ENCODE measurements at regions not wholly inside any gene's neighbourhood (a gene's known extent, or its start where the extent isn't known, plus 50 kb on each side); places are given as distances from the start of the nearest gene placed in this dataset.
A peak's percentile ranks its signal among the peaks of the same experiment; 100 is the strongest.

DNA sequence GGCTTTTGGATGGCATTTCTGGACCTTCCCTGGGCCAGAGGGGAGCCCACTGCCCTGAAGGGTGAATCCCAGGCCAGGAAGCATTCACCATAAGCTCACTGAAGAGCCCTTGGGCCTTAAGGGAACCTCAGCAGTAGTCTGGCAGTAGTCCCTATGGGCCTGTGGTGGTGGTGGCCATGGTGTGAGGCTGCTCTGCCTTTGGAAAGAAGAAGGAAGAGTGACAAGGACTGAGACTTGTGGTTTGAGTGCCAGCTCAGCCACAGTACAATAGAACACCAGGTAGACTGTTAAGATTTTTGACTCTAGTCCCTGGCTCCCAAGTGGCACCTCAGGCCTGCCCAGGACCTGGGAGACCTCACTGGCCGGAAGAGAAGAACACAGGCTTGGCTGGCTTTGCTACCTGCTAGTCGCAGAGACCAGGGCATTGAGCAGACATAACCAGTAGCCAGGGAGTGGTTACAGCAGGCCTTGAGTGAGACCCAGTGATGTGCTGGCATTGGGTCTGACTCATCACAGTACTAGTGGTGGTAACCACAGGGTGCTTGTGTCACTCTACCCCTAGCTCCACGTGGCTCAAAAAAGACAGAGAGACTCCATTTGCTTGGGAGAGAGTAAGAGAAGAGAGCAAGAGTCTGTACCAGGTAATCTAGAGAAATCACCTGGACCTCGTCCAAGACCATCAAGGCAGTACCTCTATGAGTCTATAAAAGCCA is 259.8 kb upstream of the BLID start:
- Mint-ChIP-seq H3K27me3 (ENCODE audit: insufficient read depth, unreplicated experiment) (peaks cover 12% of the 10 kb centered on the region), H3K4me3 (ENCODE audit: unreplicated experiment) (no peak overlapping the region), H3K4me1 (ENCODE audit: low read depth, unreplicated experiment) (no peaks in the 10 kb centered on the region), H3K27ac (ENCODE audit: unreplicated experiment) (no peak overlapping the region), H3K36me3 (ENCODE audit: insufficient read depth, unreplicated experiment) (no peaks in the 10 kb centered on the region), H3K9me3 (ENCODE audit: unreplicated experiment) (peaks cover 28% of the 10 kb centered on the region)
- intact Hi-C loops (cut with micrococcal nuclease; ENCODE audit: unreplicated experiment) = no loop called here
- no peaks in the 10 kb centered on the region for H3K4me1 ChIP-seq
- no peak for DNase-seq
- POLR2A ChIA-PET = interaction anchor here (0.6 kb wide), 1 partner anchor 1961 kb away, joined by 3 read pairs; no protein-coding TSS in a partner anchor
- TF ChIP-seq, protein P1, sequence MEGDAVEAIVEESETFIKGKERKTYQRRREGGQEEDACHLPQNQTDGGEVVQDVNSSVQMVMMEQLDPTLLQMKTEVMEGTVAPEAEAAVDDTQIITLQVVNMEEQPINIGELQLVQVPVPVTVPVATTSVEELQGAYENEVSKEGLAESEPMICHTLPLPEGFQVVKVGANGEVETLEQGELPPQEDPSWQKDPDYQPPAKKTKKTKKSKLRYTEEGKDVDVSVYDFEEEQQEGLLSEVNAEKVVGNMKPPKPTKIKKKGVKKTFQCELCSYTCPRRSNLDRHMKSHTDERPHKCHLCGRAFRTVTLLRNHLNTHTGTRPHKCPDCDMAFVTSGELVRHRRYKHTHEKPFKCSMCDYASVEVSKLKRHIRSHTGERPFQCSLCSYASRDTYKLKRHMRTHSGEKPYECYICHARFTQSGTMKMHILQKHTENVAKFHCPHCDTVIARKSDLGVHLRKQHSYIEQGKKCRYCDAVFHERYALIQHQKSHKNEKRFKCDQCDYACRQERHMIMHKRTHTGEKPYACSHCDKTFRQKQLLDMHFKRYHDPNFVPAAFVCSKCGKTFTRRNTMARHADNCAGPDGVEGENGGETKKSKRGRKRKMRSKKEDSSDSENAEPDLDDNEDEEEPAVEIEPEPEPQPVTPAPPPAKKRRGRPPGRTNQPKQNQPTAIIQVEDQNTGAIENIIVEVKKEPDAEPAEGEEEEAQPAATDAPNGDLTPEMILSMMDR (IDR thresholded peaks at IDR 0.05; ENCODE audit: insufficient read depth in 1 of 2, low read depth in 1 of 2, low read length in 1 of 2, severe bottlenecking in 1 of 2, unreplicated experiment in 1 of 2) = no peak
- H3K4me3 ChIP-seq (ENCODE audit: low read depth, low read length) = no peak overlapping the region
- CTCF ChIA-PET = interaction anchor here (0.6 kb wide), 1 partner anchor 617 kb away, joined by 3 read pairs; no protein-coding TSS in a partner anchor
- no peaks in the 10 kb centered on the region; the same call in 1 of the 2 replicates for H3K9me3 ChIP-seq
- no TSS peak for BruUV-seq (replicated peaks)
- no peaks in the 10 kb centered on the region for H3K27me3 ChIP-seq (replicated peaks; ENCODE audit: control insufficient read depth, insufficient read depth, low read length)
- H3K36me3 ChIP-seq (ENCODE audit: control insufficient read depth, insufficient read depth, low read length) = no peaks in the 10 kb centered on the region

GRCh38 chr11:122368796-122369195 is 252.8 kb upstream of the BLID start:
- Mint-ChIP-seq H3K4me3 (ENCODE audit: unreplicated experiment) (no peak overlapping the region), H3K4me1 (ENCODE audit: low read depth, unreplicated experiment) (peaks cover 16% of the 10 kb centered on the region), H3K27ac (ENCODE audit: unreplicated experiment) (no peak overlapping the region), H3K36me3 (ENCODE audit: insufficient read depth, unreplicated experiment) (no peaks in the 10 kb centered on the region), H3K9me3 (ENCODE audit: unreplicated experiment) (peaks cover 9% of the 10 kb centered on the region), H3K27me3 (ENCODE audit: insufficient read depth, unreplicated experiment) (peaks cover 6% of the 10 kb centered on the region)
- ChIA-PET CTCF (no interaction called here), POLR2A (no interaction called here)
- H3K36me3 ChIP-seq (ENCODE audit: control insufficient read depth, insufficient read depth, low read length) = no peaks in the 10 kb centered on the region
- no peak overlapping the region for H3K4me3 ChIP-seq (ENCODE audit: low read depth, low read length)
- BruUV-seq (replicated peaks) = no TSS peak
- intact Hi-C loops (cut with micrococcal nuclease; ENCODE audit: unreplicated experiment) = loop anchor here (2.0 kb wide), 1 partner anchor 72 kb away; no protein-coding TSS in a partner anchor
- TF ChIP-seq, protein P1 (IDR thresholded peaks at IDR 0.05; ENCODE audit: insufficient read depth in 1 of 2, low read depth in 1 of 2, low read length in 1 of 2, severe bottlenecking in 1 of 2, unreplicated experiment in 1 of 2) = no peak
- no peak for DNase-seq
- peaks cover 16% of the 10 kb centered on the region for H3K4me1 ChIP-seq
- no peaks in the 10 kb centered on the region for H3K27me3 ChIP-seq (replicated peaks; ENCODE audit: control insufficient read depth, insufficient read depth, low read length)
- no peaks in the 10 kb centered on the region for H3K9me3 ChIP-seq

DNA sequence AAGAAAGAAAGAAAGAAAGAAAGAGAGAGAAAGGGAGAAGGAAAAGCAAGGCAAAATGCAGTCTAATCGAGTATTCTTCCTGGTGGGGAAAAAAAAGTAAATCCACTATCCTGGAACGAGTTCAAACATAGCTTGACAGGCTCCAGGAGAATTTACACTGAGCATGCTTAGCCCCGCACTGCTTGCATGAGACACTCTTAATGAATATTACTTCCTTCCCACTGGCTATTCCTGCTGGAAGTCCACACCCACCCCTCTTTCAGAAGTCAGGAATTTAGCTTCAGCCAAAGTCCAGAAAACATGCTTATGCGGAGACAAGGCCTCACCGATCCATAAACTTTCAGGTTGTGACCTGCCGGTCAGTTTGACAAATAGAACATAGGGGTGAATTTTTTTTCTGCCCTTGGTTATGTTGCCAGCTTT is 251.8 kb upstream of the BLID start:
- no peaks in the 10 kb centered on the region for H3K27me3 ChIP-seq (replicated peaks; ENCODE audit: control insufficient read depth, insufficient read depth, low read length)
- Mint-ChIP-seq H3K9me3 (ENCODE audit: unreplicated experiment) (peaks cover 9% of the 10 kb centered on the region), H3K36me3 (ENCODE audit: insufficient read depth, unreplicated experiment) (no peaks in the 10 kb centered on the region), H3K27ac (ENCODE audit: unreplicated experiment) (peak overlapping the region; percentile 41), H3K27me3 (ENCODE audit: insufficient read depth, unreplicated experiment) (peaks cover 5% of the 10 kb centered on the region), H3K4me1 (ENCODE audit: low read depth, unreplicated experiment) (peaks cover 16% of the 10 kb centered on the region), H3K4me3 (ENCODE audit: unreplicated experiment) (peak overlapping the region; percentile 58)
- intact Hi-C loops (cut with micrococcal nuclease; ENCODE audit: unreplicated experiment) = loop anchor here (2.0 kb wide), 1 partner anchor 73 kb away; no protein-coding TSS in a partner anchor
- DNase-seq = peak; percentile 78 to 90
- peaks cover 16% of the 10 kb centered on the region for H3K4me1 ChIP-seq
- no TSS peak for BruUV-seq (replicated peaks)
- no peak overlapping the region for H3K4me3 ChIP-seq (ENCODE audit: low read depth, low read length)
- no peaks in the 10 kb centered on the region for H3K36me3 ChIP-seq (ENCODE audit: control insufficient read depth, insufficient read depth, low read length)
- TF ChIP-seq, protein P1 (IDR thresholded peaks at IDR 0.05; ENCODE audit: insufficient read depth in 1 of 2, low read depth in 1 of 2, low read length in 1 of 2, severe bottlenecking in 1 of 2, unreplicated experiment in 1 of 2) = no peak
- POLR2A ChIA-PET = interaction anchor here (0.5 to 0.6 kb wide), 2 partner anchors 51 to 179 kb away, joined by 3 to 4 read pairs; no protein-coding TSS in a partner anchor
- CTCF ChIA-PET = interaction anchor here (0.5 kb wide), 1 partner anchor 137 kb away, joined by 3 read pairs; no protein-coding TSS in a partner anchor
- no peaks in the 10 kb centered on the region for H3K9me3 ChIP-seq

All from Caco-2 (cell line).